ENCODE measurements at regions not wholly inside any gene's neighbourhood (a gene's known extent, or its start where the extent isn't known, plus 50 kb on each side); places are given as distances from the start of the nearest gene placed in this dataset.

DNA sequence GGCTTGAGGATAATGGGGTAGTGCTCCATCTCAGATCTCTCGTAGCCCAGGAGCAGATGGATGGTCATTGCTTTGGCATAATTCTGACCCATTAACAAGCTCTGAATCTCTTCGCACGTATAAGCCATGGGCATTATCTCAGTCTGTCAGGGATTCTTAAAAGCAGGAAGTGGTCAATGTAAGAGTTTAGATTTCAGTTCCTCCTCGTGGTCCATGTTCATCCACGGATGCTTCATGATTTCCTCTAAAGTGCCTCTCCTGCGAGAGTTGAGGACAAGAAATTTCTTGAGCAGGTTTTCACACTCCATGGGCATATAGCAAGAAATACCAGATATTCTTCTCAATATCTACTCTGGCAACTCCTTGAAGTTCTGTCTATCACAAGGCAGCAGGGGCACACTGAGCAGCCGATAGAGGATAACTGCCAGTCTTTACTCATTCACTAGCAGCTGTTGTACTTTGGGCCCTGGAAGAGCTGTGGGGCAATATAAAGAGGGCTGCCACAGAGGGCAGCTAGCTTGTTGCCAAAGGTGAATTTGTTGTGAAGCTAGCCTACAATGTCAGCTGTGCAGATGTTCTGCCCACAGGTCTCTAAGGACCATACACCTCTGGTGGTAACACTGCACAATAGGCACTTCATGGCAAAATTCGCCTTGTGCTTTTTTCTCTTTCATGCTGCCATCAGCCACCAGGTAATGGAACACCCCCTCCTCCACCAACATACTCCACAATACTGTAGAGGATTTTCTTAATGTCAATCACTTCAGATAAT lies 52.0 kb upstream of the WDR17 start:
- H3K27me3 Mint-ChIP-seq = no peaks in the 10 kb centered on the region
- no peak overlapping the region for H3K27ac Mint-ChIP-seq
- H3K36me3 Mint-ChIP-seq = no peaks in the 10 kb centered on the region
- H3K4me3 Mint-ChIP-seq = no peak overlapping the region
- no peaks in the 10 kb centered on the region for H3K9me3 Mint-ChIP-seq (ENCODE audit: low read depth)
- no peaks in the 10 kb centered on the region for H3K4me1 Mint-ChIP-seq (ENCODE audit: low read depth)

DNA sequence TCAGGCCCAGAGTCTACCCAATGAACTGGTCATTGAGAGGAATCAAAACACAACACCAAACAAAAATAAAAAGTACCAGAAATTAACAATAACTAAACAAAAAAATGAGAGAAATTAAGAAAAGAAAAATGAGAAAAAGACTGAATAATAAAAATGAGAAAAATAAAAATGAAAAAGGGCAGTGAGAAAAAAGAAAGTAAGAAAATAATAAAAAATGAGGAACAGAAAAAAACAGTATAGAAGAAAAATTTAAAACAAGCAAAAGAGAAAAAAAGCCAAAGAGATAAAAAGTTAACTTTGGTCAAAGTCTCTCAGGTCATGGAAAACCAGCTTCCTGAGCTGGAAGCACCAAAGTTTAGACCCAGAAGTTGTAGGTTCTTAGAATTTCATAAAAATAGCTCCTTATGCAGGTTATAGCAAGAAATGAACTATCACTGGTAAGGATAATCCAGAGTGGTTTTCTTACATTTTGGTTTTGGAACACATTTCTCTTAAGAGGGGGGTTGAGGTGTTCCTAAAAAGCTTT lies 51.0 kb upstream of the WDR17 start:
- Mint-ChIP-seq H3K4me1 (ENCODE audit: low read depth) (no peaks in the 10 kb centered on the region), H3K36me3 (no peaks in the 10 kb centered on the region), H3K4me3 (no peak overlapping the region), H3K27ac (no peak overlapping the region), H3K9me3 (ENCODE audit: low read depth) (no peaks in the 10 kb centered on the region), H3K27me3 (no peaks in the 10 kb centered on the region)
